NCI-H2029 treated with DMSO at 0.1 percent for 48 hours (cell line): ENCODE measurements at regions not wholly inside any gene's neighbourhood (a gene's known extent, or its start where the extent isn't known, plus 50 kb on each side); places are given as distances from the start of the nearest gene placed in this dataset.
"Not testable (repeated sequence)": the region's sequence is repeated elsewhere in the genome, so short reads cannot be mapped to it uniquely, and the experiment has no call there.

Experiments
- DNase-seq: peaks from one replicate; lab custom pipeline; 2025; lab: John Stamatoyannopoulos, UW

DNA sequence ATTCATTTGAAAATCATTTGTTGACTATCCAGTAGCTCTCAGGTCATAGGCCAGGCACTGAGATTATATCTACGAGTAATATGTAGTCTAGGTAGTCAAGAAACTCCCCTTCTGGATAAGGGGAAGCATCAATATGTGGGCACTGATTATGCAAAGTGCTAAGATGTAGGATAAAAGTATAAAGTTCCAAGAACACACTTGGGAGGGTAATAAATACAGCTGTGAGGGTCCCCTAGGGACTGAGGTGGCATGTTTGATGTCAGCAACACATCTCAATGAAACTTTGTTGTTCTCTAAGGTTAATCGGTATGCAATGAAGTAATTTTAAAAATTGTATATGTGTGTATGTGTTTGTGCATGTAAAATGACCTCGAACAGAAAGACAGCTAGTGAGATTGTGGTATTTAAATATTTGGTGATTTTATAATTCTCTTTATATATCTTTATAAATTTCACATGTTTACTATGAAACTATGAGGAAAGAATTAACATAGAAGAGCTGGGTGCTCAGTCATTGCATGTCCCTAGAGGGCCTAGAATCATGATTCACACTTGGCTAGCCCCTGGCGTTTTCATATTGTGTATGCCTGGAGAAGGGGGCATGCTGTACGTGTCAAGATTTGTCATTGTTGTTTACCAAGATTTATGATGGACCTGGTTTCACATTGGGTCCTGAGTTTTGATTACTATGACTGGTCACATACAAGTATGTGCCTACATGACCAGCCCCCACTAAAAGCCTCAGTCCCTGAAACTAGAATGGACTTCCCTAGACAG lies 140.1 kb upstream of the DUSP10 start:
- DNase-seq = no peak

DNA sequence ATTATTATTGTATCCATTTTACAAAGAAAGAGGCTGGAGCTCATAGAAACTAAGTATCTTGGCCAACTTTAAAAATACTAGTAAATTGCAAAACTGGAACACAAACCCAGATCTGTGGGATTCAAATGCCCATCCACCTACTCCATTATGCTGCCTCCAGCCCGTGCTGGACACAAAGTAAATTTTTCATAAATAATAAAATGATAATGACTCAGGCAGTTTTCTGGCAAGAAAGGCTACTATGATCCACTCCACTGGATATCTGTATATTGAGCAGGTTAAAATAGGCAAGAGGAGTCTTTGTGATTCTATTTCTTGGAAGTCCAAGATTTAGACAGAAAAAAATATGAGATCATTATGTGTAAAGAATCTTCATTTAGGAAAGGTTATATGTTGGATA lies 138.3 kb upstream of the DUSP10 start:
- DNase-seq = no peak

DNA sequence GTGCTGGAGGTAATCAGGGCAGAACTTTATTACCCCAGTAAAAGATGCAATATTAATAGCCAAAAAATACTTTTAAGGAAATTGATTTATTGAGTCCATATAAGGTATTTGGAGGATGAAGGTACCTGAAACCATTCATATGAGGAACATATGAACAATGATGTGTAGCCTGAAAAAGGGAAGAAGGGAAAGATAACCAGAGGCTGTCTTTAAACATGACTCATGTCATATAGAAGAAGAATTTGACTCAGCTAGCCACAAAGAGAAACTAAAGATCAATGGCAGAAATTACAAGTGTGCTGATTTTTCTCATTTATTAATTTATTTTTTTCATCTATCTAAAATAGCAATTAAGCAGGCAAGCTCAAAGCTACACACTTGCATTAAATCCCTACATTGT lies 136.2 kb upstream of the DUSP10 start:
- DNase-seq = no peak

DNA sequence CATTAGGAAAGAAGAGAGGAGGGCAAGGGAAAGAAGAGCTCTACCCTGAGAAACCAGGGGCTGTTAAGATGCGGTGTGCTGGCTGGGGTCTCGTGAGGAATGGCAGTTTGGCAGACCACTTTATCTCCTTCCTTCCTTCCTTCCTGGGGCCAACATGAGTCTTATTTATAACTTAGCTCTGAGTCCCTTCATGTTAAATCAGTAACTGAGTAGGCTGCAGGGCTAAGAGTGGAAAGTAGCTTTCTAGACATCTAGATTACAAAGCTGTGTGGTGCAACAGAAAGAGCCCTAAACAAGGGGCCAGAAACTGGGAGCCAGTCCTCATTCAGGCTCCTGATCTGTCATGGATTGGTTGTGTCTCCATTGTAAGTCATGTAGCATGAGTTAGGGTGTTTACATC lies 135.4 kb upstream of the DUSP10 start:
- no peak for DNase-seq

DNA sequence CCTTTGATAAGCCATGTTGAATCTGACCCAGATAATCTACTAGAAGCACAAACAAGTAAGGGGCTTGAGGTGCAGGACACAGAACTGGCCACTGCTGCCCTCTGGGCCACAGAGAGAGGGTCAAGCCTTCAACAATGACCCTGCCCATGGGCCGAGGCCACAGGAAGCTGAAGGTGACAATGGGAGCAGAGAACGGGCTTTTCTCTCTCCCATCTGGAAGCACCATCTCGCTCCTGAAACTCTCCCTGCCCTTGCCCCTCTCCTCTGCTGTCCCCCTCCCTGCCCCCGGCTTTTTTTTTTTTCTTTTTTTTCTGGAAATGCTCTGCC lies 133.1 kb upstream of the DUSP10 start:
- no peak for DNase-seq

DNA sequence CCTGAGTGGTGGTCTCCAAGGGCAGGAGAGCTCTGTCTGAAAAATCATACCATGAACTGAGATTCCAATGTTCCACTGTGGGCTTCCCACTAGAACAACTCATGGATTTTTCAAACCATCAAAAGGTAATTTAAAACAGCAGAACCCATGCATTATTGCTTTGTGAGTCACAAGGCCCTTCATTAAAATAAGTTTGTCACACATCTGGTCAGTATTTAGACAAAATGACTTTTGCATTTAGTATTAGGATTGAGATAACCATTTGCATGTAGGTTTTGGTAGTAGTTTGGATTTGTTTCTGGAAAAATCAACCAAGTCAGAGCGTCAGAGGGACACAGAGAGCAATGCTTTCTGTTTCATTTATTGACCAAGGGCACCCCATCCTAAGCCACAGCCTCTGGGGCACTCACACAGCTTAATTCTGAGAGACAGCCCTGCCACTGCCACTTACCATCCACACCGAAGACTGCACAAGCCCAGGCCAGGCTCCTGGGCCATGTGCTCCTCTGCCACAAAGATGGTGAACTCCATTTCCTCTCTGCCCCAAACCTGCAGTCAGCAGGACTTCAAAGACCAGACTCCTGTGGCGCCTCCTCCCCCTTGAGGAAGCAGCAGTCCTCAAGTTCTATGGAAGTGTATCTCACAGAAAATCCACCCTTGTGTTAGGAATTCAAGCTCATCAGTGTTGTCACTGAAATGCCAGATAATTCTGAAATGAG lies 132.6 kb upstream of the DUSP10 start:
- DNase-seq = no peak

DNA sequence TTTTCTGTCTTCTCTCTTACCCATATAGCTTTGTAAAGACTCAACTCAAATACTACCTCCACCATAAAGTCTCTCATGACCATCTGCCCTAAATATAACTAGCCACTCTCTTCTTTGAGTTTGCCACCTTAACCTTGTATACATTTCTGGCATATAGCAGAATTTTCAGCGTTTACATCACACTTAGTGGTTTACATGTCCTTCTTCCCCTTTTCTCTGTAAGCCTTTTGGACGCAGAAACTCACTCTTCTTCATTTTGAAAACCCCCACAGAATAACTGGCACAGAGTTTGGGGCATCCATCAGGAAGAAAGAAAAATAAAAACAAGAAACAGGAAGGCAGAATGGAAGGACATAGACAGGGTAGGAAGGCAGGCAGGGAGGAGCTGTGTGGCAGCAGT lies 131.8 kb upstream of the DUSP10 start:
- no peak for DNase-seq

DNA sequence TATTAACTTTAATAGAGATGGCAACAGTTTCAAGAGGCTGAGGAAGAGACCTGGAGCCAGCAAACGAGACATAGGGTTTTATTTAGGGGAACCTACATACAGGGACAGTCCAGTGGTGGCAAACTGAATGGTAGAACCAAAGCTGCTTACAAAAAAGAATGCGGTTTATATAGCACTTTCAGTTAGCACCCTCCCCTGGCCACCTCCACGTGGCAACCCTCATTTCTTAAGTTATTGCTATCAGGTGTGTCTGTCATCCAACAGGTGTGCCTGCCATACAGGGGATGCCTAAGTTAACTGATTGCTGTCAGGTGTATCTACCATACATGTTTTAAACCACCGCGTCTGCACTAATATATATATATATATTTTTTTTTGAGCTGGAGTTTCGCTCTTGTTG lies 129.2 kb upstream of the DUSP10 start:
- no peak for DNase-seq

DNA sequence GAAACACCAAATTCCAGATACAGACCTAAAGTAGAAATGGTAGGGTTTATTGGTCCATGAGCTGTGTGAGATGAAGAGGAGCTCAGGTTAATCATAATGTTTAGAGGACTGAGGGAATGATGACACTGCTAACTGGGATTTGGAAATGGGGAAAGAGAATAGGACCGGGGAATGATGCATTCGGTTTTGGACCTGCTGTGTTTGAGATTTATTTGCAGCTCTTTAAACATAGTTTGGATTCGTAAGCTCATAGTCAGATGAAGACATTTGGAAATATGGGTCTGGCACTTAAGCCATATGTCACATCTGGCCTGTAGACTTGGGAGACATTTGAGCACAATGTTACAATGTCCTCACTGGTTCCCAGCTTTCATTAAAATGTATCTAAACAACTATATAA lies 127.9 kb upstream of the DUSP10 start:
- DNase-seq = no peak

DNA sequence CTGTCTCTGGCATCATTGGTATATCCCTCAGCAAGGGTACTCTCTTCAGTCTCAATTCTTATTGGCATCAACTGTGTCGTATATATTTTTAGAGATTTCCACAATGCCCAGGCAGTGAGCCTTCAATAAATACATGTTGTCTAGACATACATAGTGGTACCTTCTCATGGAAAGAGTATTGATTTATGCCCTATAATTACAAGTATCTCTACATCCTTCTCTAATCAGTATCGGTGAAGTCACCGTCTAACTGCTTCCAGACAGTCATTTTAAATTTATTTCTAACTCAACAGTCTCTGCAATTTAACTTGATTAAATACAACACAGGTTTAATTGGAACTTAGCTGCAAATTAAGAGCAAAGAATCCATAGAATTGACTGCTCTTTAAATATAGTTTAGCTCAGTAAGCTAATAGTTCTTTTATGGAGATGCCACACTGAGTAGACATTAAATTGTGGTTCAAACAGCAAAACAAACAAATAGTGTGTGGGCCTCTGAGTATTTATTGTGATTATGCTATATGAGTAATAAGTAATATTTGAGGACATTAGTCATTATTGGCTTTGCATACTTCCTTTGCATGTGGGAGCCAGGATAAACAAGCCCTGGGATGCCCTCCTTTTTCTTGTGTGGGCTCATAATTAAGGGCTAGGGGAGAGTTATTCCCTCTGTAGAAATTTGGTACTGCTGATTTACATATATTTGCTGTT lies 126.9 kb upstream of the DUSP10 start:
- no peak for DNase-seq

DNA sequence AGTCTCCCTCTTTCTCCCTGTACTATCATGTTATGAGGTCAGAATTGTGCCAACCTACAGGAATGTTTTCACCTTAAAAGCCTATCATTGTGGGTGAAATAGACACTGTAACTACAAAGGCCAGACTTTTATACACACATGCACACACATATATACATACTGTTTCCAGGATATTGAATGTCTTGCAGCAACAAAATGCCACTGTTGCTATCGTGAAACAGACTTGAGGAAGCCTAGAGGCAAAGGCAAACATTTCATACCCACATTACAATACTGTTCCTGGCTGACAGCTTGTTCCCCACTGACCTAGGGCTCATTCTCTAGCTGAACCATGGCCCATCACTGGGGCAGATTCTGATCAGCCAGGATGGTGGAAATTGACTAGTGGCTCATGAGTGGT lies 125.1 kb upstream of the DUSP10 start:
- no peak for DNase-seq

DNA sequence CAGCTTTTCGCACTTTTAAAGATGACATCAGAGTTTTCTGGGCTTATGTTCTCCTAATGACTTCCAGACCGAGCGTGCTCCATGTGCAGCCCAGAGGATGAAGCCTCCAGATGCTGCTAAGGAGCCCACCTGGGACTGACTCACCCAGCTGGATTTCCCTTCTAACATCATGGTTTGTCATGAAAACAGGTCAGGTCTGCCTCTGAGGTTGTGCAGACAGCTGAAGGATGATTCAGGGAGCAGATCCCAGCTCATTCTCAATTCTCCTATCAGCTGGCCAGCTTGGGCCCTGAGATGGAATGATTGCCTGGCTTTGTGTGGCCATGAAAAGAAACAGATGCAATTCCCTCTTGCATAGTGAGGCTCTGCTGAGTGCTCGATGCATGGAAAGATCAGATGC lies 123.9 kb upstream of the DUSP10 start:
- DNase-seq = no peak

DNA sequence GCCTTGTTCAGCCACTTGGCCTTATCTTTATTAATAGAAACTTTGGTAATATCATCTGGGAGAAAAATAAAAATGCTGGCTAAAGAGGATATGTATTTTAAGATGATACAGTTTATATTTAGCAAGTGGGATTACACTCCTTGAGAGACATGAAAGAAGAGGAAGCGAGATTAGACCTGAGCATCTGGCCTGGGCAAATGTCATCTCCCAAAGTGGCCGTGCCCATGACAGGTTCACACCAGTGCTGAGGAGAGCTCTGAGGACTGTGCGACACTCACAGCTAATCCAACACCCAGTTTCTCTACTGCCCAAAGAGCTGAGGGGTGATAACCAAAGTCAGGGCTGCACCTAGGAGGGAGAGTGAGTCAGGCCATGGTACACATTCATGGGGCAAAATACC lies 121.7 kb upstream of the DUSP10 start:
- DNase-seq = no peak

DNA sequence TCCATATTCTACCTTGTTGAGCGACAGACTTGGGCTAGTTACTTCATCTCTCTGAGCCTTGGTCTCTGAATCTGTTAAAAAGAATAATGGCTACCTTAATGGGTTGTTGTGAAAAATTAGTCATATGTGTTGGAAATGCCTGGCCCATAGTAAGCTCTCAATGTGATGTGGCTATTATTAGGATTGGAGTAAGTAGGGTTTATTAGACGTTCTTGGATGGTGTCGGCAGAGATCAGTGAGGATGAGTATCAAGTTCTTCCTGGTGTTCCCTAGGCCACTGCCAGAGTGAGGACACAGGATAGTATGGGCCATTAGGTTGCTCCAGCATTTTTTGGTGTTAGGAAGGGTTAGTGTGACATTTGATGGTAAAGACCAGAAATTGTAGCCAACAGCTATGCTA lies 121.1 kb upstream of the DUSP10 start:
- DNase-seq = no peak

DNA sequence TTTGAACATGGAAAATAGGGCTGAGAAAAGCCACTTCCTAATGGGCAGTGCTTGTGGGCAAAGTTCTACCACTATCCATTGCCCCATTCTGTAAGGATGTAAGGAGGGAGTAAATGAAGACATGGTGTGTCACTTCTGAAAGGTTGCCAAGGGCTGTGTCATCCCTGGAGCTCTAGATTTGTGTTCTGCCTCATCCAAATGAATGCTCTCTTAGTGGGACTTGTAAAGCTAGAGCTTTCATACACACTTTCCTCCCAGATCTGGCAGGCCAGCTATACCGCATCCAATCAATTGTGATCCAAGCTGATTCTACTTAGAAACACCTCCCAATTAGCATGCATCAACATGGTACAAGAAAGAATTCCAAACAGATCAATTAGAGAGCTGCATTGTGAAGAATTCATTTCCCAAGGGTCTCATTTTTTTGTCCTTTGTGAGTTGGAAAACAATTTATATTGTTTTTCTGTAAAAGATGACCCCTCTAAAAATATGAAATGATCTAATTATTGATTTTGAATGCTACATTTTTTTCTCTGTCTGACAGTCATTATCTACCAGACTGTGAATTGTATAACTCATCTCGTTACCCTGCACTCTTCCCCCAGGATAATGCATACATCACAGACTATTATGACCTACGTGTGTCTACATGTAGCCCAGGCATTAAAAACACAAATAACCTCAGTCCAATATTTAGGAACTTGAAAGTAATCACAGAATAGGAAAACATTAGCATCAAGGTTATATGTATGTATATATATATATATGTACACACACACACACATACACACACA lies 117.1 kb upstream of the DUSP10 start:
- no peak for DNase-seq

DNA sequence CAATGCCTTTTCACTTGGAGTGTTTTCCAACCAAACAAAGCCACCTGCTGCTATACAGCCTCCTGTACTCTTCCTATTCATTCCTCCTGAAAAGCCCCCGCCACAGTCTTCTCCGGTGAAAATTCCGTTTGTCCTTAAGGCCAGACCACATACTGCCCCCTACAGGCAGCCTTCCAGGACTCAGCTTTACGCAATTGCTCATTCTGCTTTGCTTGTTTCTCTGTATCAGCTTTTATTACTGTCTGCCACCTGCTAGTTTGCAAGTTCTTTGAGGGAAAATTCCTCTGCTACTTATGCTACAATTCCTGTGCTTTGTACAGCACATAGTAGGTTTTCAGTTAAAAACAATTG lies 115.2 kb upstream of the DUSP10 start:
- not testable (repeated sequence) for DNase-seq

DNA sequence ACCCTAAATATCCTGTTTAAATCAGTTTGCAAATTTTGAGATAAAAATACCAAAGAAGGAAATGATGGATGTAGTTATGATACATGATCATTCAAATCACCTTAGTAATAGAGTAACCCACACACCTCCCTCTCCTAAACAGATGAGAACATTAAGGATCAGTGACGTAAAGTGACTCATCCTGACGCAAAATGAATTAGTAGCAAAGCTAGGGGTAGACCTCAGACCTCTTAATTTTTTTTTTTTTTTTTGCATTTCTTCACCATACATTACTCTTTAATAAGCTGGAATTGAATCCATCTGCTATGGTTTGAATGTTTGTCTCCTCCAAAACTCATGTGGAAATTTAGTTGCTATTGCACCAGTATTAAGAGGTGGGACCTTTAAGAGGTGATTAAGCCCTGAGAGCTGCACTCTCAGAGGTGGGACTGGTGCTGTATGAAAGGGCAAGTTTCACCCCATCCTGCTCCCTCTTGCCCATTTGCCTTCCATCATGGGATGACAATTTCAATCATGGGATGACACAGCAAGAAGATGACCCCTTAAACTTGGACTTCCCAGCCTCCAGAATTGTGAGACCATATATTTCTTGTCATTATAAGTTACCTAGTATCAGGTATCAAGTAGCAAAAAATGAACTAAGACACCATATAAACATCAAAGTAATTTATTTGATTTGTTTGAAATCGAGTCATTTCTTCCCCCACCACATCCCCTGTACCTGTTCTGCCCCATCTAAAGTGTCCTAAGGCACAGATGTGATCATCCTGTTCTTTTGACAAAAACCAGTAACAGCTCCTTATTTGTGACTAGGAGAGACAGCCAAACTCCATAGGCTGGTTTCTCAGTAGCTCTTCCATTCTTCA lies 114.6 kb upstream of the DUSP10 start:
- DNase-seq = no peak

DNA sequence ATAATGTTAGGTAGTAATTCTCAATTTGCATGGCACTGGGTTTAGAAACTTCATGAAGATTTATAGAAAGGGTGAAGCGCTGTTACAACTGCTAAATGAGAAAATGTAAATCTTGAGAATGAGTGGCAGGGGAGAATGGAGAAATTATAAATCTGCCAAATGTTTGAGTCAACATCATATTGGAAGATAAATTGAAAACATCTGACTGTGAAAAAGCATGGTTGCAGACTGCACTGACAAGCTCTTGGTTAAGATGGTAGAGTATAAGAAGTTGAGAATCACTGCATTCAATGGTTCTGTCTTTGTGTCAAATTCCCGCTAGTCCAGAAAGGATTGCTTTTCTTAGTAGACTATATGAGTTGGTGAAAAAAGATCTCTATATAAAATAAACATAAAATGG lies 113.3 kb upstream of the DUSP10 start:
- DNase-seq = no peak

DNA sequence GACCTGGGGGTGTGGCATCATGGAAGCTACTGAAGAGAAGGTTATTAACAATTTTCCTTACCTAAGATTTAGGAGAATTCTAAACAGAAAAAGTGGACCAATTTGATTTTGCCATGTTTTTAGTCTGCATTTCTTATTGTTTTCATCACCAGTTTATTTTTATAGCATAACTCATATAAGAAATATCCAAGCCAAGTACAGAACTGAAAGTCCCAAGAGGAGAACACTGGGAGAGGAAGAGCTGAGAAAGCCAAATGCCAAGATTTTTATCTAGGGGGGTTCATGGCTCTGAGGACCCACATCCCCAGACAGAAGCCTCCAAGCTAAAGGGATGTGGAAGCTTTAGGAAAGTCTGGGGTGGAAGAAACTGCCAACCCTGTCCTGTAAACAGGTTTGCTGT lies 109.4 kb upstream of the DUSP10 start:
- no peak for DNase-seq

DNA sequence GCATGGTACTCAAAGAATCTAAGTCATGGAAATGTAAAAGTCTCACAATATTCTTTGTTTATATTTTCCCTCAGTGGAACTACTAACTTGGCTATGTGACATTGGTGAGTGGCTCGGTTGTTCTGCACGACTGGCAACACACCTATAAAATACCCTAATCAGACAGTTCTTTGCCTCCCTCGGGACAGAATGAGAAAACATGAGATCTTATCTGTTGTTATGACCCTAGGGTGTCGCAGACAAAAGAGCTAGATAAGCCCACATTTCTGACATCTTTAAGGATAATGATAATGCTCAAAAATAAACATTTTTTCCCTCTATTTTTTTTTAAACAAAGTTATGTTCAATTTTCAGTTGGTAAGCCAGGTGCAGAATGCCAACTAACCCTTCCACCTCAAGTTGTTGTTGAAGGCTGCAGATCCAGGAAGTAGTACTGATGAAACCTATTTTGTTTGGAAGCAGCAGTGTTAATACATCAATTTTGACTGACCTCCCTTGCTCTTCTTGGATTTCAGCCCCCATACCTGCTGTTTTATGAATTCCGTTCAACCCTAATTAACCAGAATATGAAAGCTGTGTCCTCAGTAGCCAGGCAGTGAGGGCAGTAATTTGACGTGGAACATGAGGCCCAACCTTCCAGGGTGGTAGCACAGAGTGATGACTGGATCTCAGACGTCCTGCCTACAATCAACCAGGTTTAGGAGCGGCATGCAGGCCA lies 108.7 kb upstream of the DUSP10 start:
- no peak for DNase-seq

DNA sequence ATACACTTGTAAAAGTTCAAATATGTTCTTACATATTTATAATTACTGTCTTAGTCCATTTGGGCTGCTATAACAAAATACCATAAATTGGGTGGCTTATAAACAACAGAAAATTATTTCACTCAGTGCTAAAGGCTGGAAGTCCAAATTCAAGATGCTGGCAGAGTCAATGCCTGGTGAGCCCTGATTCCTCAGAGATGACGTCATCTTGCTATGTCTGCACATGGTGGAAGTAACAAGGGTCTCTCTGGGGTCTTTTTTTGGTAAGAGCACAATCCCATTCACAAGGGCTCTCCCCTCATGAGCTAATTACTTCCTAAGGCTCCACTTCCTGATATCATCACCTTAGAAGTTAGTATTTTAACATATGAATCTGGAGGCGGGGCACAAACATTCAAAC lies 108.0 kb upstream of the DUSP10 start:
- DNase-seq = no peak
